ENCODE measurements at regions not wholly inside any gene's neighbourhood (a gene's known extent, or its start where the extent isn't known, plus 50 kb on each side); places are given as distances from the start of the nearest gene placed in this dataset.

GRCh38 chr20:41668057-41668749, 50.0 kb upstream of the CHD6 start:
- 96% methylated on average over 1 of the region's 1 CpG; no CpG with 5 or more reads in 1 of the 2 experiments for WGBS, 2 experiments (ENCODE audit: insufficient coverage in 1 of 2, insufficient read length in 1 of 2)

More at GRCh38 chr20:41668057-41668749, 50.0 kb upstream of the CHD6 start:
- peaks cover 13% of the 10 kb centered on the region for H3K4me1 Mint-ChIP-seq
- DNase-seq: no peak
- no peaks in the 10 kb centered on the region for H3K9me3 Mint-ChIP-seq
- no peaks in the 10 kb centered on the region for H3K27me3 ChIP-seq (ENCODE audit: control insufficient read depth, insufficient read depth, low read length, poor library complexity, severe bottlenecking)
- no peaks in the 10 kb centered on the region for H3K36me3 ChIP-seq (ENCODE audit: control insufficient read depth, insufficient read depth, low read length)
- H3K4me3 ChIP-seq (ENCODE audit: low read length): no peak overlapping the region
- no peaks in the 10 kb centered on the region for H3K9me3 ChIP-seq (ENCODE audit: control insufficient read depth, low read length)
- no peak for TF ChIP-seq CTCF (conservative IDR thresholded peaks at IDR 0.05)
- no peak overlapping the region for H3K9ac ChIP-seq (ENCODE audit: extremely low read depth, low read length, poor library complexity, severe bottlenecking)
- H3K4me1 ChIP-seq (ENCODE audit: control insufficient read depth, insufficient read depth, low read length): no peaks in the 10 kb centered on the region
- H3K36me3 Mint-ChIP-seq (ENCODE audit: low read depth): no peaks in the 10 kb centered on the region
- no peak overlapping the region for H3K27ac Mint-ChIP-seq
- no peaks in the 10 kb centered on the region for H3K27me3 Mint-ChIP-seq (ENCODE audit: insufficient read depth)
- no peak overlapping the region for H3K4me3 Mint-ChIP-seq
- no peak overlapping the region for H3K27ac ChIP-seq (ENCODE audit: low read depth, low read length)

Data from endodermal cell (in vitro differentiated cells).